DMS153 (cell line): ENCODE measurements at regions not wholly inside any gene's neighbourhood (a gene's known extent, or its start where the extent isn't known, plus 50 kb on each side); places are given as distances from the start of the nearest gene placed in this dataset.

Experiments used
- DNase-seq: peaks from one replicate; lab custom pipeline; 2025; lab: John Stamatoyannopoulos, UW

DNA sequence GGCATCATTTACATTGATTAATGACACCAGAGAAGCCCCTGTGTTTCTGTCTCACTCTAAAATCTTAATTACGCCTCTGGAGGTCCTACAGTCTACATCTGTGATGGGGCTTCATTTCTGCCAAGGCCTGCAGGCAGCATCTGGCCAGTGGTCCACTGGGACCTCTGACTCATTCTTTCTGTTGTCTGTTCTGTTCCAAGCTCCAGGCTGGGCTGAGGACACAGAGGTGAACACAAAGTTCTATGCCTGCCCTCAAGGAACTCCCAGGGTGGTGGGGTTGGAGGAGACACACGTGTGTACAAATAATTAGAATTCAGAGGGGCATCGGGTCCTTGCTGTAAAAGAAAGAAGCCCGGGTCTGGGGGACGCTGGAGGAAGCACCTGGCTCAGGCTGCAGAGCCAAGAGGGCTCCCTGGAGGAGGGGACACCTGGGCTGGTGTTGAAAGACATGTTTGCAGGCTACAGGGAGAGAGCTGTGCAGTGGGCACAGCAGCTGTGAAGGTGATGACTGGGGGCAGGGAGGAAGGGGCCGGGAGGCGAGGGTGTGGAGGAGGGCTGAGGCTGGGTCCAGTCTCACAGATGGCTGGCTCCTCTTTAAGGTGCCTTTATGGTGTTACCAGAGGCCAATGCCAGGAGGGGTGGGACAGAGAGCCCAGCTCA lies 103.3 kb upstream of the PRR23E start:
- no peak for DNase-seq

DNA sequence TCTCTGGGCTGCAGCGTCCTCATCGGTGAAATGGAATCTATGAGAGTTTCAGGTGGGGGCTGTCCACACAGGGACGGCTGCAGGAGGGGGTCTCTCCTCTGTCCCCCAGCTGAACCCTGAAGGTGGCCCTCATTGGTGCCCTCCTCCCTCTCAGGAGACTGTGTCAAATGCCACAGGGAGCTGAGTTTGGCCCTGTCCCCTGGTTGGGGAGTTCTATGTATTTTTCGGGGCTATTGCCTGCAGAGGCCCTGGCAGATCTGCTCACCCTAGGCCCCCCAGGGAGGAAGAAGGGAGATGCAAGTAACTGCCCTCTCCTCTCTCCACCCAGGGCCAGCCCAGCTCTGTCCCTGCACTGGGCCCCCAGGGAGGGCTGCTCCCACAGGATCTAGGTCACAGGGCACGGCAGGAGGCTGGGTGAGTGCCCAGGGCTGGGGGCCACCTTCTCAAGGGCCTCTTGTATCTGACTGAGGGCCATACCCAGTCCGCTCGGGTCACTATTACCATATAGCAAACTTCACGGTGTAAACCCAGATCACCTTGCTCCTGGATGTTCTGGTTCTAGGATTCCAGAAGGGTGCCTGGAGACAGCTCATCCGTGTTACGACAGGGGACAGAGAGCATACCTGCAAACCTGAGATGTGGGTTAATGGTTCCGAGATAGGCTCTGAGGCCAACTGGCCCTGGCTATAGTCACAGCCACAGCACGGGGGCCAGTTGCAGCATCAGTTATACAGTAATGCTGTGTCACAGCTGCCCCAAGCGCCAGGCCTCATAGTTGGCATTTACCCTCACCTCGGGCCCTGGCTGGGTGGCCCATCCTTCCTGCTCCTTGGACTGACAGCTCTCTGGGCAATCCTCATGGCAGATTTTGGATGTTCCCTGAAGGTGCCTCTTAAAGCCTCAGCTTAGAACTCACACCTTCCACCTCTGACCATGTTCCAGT lies 102.4 kb upstream of the PRR23E start:
- no peak for DNase-seq

DNA sequence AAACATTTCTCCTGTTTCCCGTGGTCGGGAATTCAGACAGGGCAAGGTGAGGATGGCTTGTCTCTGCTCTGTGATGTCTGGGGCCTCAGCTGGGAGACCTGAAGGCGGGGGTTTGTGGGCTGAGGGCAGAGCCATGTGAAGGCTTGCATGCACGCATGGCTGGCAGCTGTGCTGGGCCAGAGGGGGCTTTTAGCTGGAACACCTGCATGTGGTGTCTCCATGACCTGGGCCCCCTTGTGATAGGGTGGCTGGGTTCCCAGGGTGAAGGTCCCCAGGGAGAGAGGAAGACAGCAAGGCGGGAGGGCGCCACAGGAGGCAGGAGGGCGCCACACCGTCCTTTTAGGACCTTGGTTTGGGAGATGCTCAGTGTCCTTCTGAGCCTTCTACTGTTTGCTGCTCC lies 101.6 kb upstream of the PRR23E start:
- DNase-seq = no peak

DNA sequence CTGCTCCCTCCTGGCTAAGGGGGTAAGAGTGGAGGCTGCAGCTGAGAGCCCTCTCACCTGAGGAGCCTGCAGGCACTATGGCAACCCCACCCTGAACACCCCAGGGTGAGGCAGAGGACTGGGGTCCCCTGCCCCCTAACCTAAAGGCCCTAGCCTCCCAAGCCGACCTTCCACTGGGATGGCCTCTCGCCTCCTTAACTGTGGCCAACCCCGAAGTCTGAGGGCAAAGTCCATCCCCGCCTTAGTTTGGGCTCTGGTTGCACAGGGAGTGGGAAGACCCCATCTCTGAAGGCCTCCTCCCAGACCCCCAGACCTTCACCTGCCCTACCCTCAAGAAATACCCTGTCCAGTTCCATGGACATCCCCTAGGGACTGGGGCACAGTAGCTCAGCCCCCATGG lies 100.6 kb upstream of the PRR23E start:
- DNase-seq = no peak

DNA sequence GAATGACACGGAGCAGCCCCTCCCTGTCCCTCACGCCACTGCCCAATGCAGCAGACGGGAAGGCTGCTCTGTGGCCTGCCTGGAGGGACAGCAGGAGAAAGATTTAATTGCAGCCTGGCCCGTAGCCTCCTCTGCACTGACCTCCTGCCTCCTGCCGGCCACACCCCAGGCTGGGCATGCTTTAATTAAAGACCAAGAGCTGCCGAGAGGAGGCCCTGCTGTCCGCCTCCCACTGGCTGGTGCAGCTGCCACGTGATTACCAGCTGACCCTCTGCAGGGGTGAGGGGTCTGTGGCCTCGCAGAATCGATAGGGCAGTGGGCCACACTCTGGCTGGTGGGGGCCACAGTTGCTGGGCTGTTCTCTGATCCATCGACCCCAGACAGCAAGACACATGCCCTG lies 100.2 kb upstream of the PRR23E start:
- no peak for DNase-seq

DNA sequence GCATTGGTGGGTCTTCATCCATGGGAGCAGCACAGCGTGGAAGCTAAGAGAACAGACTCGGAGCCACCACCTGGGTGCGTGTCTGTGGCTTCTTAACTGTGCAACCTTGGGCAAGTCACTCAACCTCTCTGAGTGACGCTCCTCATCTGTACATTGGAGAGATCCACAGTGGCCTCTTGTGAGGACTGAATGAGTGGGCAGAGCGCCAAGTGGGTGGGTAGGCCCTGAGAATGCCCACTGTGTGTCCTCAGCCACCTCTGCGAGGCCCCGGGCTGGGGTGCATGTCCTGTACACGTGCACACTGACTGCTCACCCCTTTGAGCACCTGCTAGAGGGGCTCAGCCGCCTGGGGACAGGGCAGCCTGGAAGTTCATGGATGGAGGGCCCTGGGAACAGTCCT lies 99.6 kb upstream of the PRR23E start:
- DNase-seq = no peak

DNA sequence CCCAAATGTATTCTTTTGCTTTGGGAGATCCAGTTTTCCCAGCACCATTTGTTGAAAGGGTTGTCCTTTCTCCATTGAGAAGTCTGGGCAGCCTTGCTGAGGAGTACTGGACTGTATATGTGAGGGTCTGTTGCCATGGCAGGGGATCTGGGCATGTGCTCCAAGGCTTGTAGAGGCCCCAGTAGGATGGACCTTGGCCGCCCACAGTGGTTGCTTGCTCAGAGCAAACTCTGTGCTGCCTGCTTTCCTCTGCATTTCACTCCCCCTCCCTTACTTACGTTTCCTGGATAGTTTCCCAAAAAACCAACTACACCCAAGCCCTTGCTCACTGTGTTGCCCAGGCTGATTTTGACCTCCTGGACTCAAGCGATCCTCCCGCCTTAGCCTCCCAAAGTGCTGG lies 97.2 kb upstream of the PRR23E start:
- DNase-seq = no peak

DNA sequence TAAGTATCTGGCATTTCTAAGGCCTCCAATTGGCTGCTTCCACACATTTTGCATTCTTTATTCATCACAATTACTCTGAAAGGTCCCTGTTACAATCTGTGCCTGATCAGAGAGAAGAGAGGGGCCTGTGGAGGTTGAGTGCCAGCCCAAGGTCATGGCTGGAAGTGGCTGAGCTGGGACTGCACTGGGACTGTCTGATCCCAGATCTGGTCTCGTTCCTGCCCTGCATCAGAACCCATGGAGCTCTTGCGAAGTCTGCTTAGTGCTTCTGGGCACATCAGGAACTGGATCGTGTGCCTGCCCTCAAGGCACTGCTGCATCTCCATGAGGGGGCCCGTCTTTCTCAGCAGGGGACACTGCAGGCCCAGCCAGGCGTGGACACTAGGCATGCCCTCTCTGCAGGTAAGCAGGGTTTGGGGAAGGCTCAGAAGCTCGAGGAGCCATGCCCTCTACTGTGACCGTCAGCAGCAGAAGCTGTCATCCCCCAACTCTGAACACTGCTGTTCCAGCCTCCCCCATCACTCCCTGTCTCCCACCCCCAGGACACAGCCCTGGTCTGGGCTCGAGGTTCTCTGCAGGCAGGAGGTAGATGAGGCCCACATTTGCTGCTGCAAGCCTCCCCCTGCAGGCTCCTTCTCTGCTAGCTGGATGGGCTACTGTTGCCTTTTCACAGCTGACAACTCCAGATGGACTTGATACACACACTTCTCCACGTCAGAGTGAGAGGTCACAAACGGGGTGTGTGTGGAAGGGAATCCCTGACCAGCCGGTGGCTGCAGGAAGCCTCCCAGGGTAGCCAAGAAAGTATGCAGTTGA lies 96.5 kb upstream of the PRR23E start:
- no peak for DNase-seq

DNA sequence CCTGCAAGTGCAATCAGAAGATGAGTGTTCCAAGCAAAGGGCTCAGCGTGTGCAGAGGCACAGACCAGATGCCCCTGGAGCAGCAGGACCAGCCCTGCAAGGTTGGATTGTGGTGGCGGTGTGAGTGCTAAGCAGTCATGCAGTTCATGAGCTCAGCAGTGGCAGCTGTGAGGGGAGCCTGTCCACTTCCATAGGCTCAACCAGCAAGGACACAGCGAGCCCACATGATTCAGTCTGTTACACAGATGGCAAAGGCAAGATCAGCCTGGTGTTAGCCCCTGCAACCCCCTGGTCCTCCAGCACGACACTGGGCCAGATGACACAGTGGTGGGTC lies 95.9 kb upstream of the PRR23E start:
- DNase-seq = no peak

DNA sequence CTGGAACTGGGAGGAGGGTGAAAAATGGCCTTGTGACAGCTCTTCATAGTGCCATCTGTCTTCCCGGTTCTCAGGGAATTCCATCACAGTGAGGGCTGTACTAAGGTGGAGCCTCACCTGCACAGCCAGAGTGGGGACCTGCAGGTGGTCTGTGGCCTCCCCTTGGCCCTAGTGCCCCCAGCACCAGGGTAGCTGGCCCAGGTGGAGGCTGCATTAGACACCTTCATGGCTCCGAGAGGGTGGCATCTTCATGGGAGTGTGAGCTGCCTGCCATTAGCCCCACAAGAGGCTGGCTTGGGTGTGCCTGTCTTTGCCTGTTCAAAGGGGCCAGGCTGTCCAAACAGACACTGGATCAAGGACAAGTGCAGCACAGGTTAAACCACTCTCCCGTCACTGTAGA lies 95.5 kb upstream of the PRR23E start:
- no peak for DNase-seq

DNA sequence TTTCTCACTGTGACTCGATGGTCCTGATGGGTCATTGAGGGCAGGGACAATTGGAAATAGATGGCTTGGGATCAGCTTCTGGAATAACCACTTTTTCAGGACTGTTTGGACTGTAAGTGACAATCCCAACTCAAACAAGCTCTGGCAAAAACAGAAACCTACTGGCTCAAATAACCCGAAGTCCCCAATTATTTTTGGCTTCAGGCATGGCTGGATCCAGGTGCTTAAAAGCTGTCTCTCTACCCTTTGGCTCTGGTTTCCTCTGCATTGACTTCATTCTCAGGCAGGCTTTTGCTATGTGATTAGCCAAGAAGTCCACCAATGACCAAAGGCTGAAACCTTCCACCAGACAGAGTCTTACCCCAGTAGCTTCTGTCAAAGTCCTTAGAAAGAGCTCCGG lies 92.9 kb upstream of the PRR23E start:
- no peak for DNase-seq

DNA sequence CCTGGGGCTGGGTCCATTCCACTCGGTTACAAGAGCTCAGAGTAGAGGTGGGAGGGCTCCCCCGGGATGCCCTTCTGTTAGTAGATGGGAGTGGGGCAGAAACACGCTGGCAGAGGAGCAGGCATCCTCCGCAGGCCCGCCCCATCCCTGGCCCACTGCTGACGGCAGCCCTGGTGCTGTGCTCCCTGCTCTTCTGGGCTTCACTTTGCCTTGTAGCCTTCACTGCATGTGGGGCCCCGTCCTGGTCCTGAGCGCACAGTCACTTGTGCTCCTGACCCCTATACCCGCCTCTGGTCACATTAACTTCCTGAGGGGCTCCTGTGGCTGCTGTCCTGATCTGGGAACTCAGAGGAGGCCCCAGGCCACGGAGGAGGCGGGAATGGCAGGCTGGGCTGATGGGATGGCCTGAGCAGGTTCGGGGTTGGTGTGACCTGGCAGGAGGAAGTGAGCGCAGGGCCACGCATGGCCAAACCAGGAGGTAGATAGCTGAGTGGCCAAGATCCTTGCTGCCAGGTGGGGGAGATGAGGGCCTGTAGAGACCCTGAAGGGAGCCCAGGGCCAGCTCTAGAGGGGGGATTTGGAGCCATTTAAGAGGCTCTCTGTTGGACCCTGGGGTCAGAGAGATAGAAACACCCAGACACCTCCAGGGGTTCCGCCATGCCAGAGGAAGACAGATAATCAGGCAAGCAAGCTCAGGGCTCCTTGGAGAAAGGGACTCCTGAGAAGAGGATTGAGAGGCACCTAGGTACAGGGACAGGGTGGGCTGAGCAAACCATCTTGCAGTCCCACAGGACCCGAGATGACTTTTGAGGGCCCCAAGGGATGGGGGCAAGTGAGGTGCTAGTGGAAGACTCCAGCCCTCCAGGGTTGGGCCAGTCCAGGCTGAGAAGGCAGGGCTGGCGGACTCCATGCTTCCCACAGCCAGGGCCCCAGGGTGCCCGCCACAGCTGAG lies 92.2 kb upstream of the PRR23E start:
- DNase-seq = no peak

DNA sequence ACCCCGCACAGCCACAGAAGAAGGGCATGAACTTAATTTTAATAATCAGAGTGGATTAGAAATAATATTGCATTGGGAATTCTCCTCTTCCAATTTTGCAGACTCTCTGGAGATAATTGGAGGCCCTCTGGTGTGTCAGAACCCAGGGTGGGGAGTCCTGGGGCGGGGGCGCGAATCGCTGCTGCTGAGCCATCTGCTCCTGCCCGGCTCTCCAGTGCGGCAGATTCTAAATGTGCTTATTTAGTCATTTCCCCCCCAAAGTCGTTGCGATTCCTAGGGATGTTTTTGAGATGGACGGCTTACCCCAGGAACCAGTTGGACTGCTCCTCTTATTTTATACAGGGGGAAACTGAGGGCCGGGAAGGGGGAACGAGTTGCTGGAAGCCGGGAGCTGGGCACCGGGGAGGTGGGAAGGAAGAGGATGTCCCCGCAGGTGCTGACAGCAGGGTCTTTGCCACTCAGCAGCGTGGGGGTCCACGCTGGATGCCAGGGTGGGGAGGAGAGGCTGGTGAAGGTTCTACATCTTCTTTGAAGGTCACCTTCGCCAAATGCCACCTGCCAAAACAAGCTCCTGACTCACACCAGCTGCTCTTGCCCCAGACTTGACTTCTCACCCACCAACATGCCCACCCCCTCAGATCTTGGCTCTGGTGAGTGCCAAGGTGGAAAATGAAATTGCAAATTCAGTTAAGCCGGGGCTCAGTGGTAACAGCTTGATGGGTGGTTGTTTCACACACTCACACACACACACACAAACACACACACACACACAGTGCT lies 91.3 kb upstream of the PRR23E start:
- no peak for DNase-seq

DNA sequence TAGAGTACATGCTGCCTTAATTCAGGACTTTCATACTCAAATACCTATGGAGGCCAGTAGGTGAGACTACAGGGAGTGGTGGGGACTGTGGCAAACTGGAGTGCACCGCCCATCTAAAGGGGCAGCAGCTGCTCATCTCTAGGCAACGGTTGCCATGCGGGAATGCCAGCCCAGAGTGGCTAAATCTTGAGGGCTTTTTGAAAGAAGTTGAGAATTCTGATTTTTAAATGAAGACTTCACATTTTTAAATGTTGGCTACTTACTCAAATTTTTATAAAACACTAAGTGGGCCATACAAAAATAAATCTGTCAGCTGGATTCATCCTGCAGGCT lies 90.8 kb upstream of the PRR23E start:
- no peak for DNase-seq

DNA sequence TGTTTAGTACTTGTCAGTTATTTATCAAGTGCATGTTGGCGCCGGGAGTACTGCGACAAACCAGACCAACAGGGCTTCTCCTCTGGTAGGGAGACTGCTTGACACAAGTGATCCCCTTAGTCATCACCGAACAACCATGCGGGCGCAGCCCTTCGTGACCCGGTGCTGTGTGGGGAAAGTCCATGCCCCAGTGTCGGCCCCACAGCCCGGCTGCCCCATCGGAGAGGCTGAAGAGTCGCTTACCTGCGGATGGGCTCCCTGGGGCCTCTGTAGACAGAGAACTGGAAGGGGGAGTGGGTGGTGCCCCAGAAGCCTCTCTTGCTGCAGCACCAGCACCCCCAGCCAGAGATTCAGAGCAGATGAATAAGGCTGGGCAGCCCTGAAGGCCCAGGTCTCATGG lies 90.3 kb upstream of the PRR23E start:
- no peak for DNase-seq

DNA sequence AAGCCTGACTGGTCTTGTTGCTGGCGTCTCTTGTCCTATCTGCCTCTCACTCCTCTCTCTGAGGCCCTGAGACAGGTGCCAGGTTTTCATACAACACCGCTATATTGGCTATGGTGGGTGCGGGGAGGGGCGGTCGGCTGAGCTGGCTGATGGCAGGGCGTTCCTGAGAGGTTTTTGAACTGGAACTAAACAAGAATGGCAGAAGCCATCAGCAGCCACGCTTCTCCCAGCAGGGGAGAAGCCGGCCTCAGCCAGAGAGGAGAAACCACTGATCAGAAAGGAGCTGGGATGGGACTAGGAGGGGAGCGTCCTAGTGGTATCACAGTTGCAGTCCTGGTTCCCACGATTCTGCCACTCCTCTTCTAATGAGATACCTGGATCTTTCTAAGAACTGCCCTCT lies 89.9 kb upstream of the PRR23E start:
- DNase-seq = peak; percentile 32

DNA sequence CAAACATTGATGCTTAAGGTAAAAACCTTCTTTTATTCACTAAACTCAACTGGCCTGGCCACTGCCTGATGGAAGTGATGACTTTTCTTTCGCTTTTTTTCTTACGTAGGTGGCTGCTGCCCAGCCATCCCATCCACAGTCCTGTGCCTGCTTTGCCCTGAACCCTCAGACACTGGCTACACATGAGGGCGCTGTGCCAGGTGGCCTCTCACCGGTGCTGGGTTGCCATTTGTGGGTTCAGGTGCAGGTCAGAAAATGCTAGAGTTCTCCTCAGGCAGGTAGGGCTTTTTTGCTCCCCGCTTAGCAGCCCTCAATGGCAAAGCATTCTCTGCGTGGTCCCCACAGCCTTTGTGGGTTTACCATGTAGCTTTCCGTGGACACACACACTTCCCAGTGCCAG lies 88.3 kb upstream of the PRR23E start:
- DNase-seq = peak; percentile 58

DNA sequence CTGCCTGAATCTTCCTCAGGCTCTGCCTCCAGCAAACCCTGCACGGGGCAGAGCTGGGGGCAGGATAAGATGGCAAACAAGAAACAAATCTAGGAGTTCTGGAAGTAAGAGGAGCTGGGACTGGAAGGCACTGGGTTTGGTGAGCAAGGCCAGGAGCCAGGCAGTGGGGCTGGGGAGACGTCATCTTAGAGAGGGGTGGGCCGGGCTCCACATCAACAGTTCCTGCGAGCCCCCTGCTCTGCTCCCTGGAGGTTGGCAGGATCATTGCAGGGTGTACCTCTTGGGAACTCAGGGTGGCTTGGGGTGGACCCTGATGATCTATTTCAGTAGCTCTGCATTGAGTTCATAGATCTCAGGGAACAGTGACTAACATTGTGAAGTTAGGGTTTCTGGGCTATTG lies 87.3 kb upstream of the PRR23E start:
- no peak for DNase-seq

DNA sequence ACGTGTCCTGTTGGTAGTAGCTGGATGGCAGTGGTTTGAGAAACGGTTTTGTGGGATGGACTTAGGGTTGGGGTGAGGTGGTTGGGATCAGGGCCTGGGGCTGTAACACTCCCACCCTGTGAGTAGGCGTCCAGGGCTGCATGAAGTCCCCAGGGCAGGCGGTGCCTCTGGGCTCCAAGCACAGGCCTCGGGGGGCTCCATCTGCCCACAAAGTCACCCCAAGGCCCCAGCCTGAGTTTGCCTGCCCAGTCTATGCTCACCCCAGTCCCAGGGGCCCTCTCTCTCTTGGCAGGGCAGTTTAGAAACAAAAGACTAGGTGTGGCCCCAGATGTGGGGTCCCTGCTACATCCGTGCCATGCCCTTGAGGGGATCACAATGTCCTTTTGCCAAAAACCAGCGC lies 86.9 kb upstream of the PRR23E start:
- no peak for DNase-seq

DNA sequence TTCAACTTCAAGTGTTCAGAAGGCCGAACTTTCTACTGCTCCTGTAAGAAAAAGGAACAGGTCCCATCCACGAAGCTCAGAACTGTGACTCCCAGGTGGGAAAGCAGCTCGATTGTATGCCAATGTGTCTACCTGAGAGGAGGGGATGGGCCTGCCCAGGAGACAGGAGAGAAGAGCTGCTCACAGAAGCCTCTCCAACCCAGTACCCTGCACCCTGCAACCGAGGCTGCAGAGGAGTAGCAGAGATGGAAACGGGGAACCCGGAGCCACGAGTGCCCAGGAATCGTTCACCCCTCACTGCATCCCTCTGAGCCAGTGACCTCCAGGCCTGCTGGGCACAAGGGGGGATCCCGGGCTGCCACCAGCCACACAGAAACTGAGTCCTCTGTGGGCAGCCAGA lies 86.5 kb upstream of the PRR23E start:
- DNase-seq = no peak

DNA sequence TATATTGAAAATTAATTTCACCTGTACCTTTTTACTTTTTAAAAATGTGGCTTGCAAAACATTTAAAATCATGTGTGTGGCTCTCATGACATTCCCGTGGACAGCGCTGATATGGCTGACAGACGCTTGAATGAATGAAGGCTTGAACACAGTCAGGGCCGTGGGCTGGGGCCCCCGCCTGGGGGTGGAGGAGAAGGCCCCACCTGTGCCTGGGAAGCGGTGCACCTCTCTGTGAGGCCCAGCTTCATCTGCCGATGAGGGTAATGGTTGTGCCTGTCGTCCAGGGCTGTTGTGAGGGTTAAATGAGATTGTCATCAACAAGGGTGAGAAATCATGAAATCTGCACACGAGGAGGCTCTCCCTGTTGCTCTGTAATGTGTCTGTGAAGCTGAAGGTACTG lies 85.9 kb upstream of the PRR23E start:
- no peak for DNase-seq
